ENCODE measurements at regions not wholly inside any gene's neighbourhood (a gene's known extent, or its start where the extent isn't known, plus 50 kb on each side); places are given as distances from the start of the nearest gene placed in this dataset.

GRCh38 chr10:111231779-111232178 lies 154.9 kb downstream of the ADRA2A start:
- Histone ChIP-seq H3K9me1 (ENCODE audit: insufficient read depth, low read length) (no peaks in the 10 kb centered on the region), H2BK15ac (ENCODE audit: low read depth, low read length) (no peak overlapping the region), H3K36me3 (ENCODE audit: control insufficient read depth, insufficient read depth, low read length) (no peaks in the 10 kb centered on the region), H2BK5ac (ENCODE audit: low read depth, low read length, poor library complexity, severe bottlenecking) (no peak overlapping the region), H3K4me1 (ENCODE audit: control insufficient read depth, insufficient read depth, low read length) (no peaks in the 10 kb centered on the region), H4K20me1 (ENCODE audit: insufficient read depth, low read length) (no peaks in the 10 kb centered on the region), H3K18ac (ENCODE audit: low read depth, low read length) (no peak overlapping the region), H3K9me3 (ENCODE audit: control insufficient read depth, insufficient read depth, low read length) (peaks cover 11% of the 10 kb centered on the region), H4K8ac (ENCODE audit: low read depth in 2 of 2, low read length in 2 of 2) (no peak overlapping the region), H4K91ac (ENCODE audit: insufficient read depth, low read depth, low read length) (no peak overlapping the region), H3K9ac (ENCODE audit: low read depth, low read length) (no peak overlapping the region), H3K4ac (ENCODE audit: low read depth, low read length) (no peak overlapping the region), H2AK5ac (ENCODE audit: low read depth, low read length) (no peak overlapping the region), H3K79me1 (ENCODE audit: low read depth in 1 of 2, low read length in 2 of 2) (no peaks in the 10 kb centered on the region), H3K23ac (ENCODE audit: low read depth, low read length) (no peak overlapping the region), H3K14ac (replicated peaks; ENCODE audit: low read depth, low read length) (no peak overlapping the region), H3K4me3 (ENCODE audit: insufficient read depth, low read depth, low read length) (no peak overlapping the region), H2BK20ac (ENCODE audit: low read depth, low read length) (no peak overlapping the region), H2AFZ (replicated peaks; ENCODE audit: low read length, poor library complexity) (no peak overlapping the region), H3K56ac (ENCODE audit: extremely low read depth, insufficient read depth, low read length) (no peak overlapping the region), H3K27me3 (ENCODE audit: control insufficient read depth, insufficient read depth, low read length) (no peaks in the 10 kb centered on the region), H3K27ac (ENCODE audit: insufficient read depth, low read length) (no peak overlapping the region), H2AK9ac (replicated peaks; ENCODE audit: low read depth, low read length, poor library complexity) (no peak overlapping the region), H4K5ac (ENCODE audit: low read depth, low read length) (no peak overlapping the region), H2BK120ac (ENCODE audit: low read depth, low read length) (no peak overlapping the region), H3K4me2 (ENCODE audit: low read depth, low read length) (no peak overlapping the region)
- ChIA-PET POLR2A (ENCODE audit: unreplicated experiment) (no interaction called here), CTCF (no interaction called here)
- BruUV-seq (replicated peaks), result no TSS peak
- ATAC-seq (ENCODE audit: low read depth), result no peak
- 20% methylated on average over 1 of the region's 5 CpGs; no CpG with 5 or more reads in 1 of the 2 experiments for WGBS, 2 experiments (ENCODE audit: extremely low coverage in 2 of 2, insufficient read length in 1 of 2)
- no peak for DNase-seq
- TF ChIP-seq BHLHE40 (IDR thresholded peaks at IDR 0.05; ENCODE audit: low read depth, low read length) (no peak), RCOR1 (IDR thresholded peaks at IDR 0.05; ENCODE audit: insufficient replicate concordance, low read length) (no peak), USF2 (IDR thresholded peaks at IDR 0.05; ENCODE audit: low read depth, low read length) (no peak), CTCF (conservative IDR thresholded peaks at IDR 0.05; ENCODE audit: low read depth, low read length) (no peak), RAD21 (IDR thresholded peaks at IDR 0.05; ENCODE audit: low read length) (no peak), CHD1 (IDR thresholded peaks at IDR 0.05; ENCODE audit: low read depth, low read length) (no peak), SMC3 (IDR thresholded peaks at IDR 0.05; ENCODE audit: low read depth, low read length) (no peak), RFX5 (IDR thresholded peaks at IDR 0.05; ENCODE audit: low read depth, low read length) (no peak), ELK1 (IDR thresholded peaks at IDR 0.05; ENCODE audit: borderline replicate concordance, low read depth, low read length) (no peak), NFE2L2 (IDR thresholded peaks at IDR 0.05; ENCODE audit: low read depth, low read length) (no peak), MXI1 (IDR thresholded peaks at IDR 0.05; ENCODE audit: borderline replicate concordance, low read depth, low read length) (no peak), POLR2A (IDR thresholded peaks at IDR 0.05; ENCODE audit: low read depth, low read length) (no peak), FOS (IDR thresholded peaks at IDR 0.05; ENCODE audit: low read depth, low read length) (no peak), MAZ (IDR thresholded peaks at IDR 0.05; ENCODE audit: borderline replicate concordance, low read depth, low read length) (no peak), MAFK (IDR thresholded peaks at IDR 0.05; ENCODE audit: low read depth, low read length) (no peak), CEBPB (IDR thresholded peaks at IDR 0.05; ENCODE audit: low read depth, low read length) (no peak)
- in situ Hi-C loops (cut with MboI; ENCODE audit: low sequenced_read_pairs), result no loop called here
- dilution Hi-C loops (cut with HindIII; ENCODE audit: low sequenced_read_pairs, unreplicated experiment), result no loop called here
- intact Hi-C loops (cut with micrococcal nuclease), result no loop called here
